Endodermal cell (in vitro differentiated cells): ENCODE measurements at regions not wholly inside any gene's neighbourhood (a gene's known extent, or its start where the extent isn't known, plus 50 kb on each side); places are given as distances from the start of the nearest gene placed in this dataset.

Experiments
- DNase-seq: peaks from one replicate; pipeline ENCODE4 v3.0.0-alpha.2; 2017
- H3K27ac ChIP-seq: 2 replicates; pipeline ENCODE4 v1.5.1; 2013; ENCODE audit warnings: mild to moderate bottlenecking, low read depth, low read length, moderate library complexity
- H3K27me3 ChIP-seq: 2 replicates; pipeline ENCODE4 v1.6.1; 2013; ENCODE audit warnings: mild to moderate bottlenecking, low read length, moderate library complexity; ENCODE audit not compliant: insufficient read depth, control insufficient read depth, poor library complexity, severe bottlenecking
- H3K36me3 ChIP-seq: 2 replicates; pipeline ENCODE4 v1.7.0; 2013; ENCODE audit warnings: mild to moderate bottlenecking, low read length, moderate library complexity; ENCODE audit not compliant: control insufficient read depth, insufficient read depth
- H3K4me1 ChIP-seq: one replicate; pipeline ENCODE4 v1.7.0; 2013; ENCODE audit warnings: low read length; ENCODE audit not compliant: control insufficient read depth, insufficient read depth
- H3K4me3 ChIP-seq: 2 replicates; pipeline ENCODE4 v1.5.1; 2013; ENCODE audit warnings: mild to moderate bottlenecking, low read length, moderate library complexity
- H3K9ac ChIP-seq: 2 replicates; pipeline ENCODE4 v1.6.1; 2013; ENCODE audit warnings: mild to moderate bottlenecking, low read length, moderate library complexity; ENCODE audit not compliant: poor library complexity, severe bottlenecking; ENCODE audit errors: extremely low read depth
- H3K9me3 ChIP-seq: 2 replicates; pipeline ENCODE4 v1.6.1; 2013; ENCODE audit warnings: mild to moderate bottlenecking, low read length, moderate library complexity; ENCODE audit not compliant: control insufficient read depth
- H3K27ac Mint-ChIP-seq: 2 replicates; pipeline ENCODE4 v1.8.0; 2020; ENCODE audit warnings: mixed read lengths
- H3K27me3 Mint-ChIP-seq: 2 replicates; pipeline ENCODE4 v1.8.0; 2021; ENCODE audit warnings: mild to moderate bottlenecking, mixed read lengths; ENCODE audit not compliant: insufficient read depth
- H3K36me3 Mint-ChIP-seq: 2 replicates; pipeline ENCODE4 v1.8.0; 2020; ENCODE audit warnings: low read depth, mixed read lengths
- H3K4me1 Mint-ChIP-seq: 2 replicates; pipeline ENCODE4 v1.8.0; 2020; ENCODE audit warnings: mixed read lengths
- H3K4me3 Mint-ChIP-seq: 2 replicates; pipeline ENCODE4 v1.8.0; 2020; ENCODE audit warnings: mild to moderate bottlenecking, moderate library complexity, mixed read lengths
- H3K9me3 Mint-ChIP-seq: 2 replicates; pipeline ENCODE4 v1.8.0; 2020; ENCODE audit warnings: mild to moderate bottlenecking, mixed read lengths
- CTCF ChIP-seq: fragments of 200-600 bp; sonication (generic); conservative IDR thresholded peaks from 2 replicates; pipeline ENCODE4 v1.5.0; 2021; ENCODE audit warnings: antibody characterized with exemption, mild to moderate bottlenecking
- WGBS, 2 experiments: methylation state at CpG; one replicate each; pipeline versions ENCODE4 v1.1.5 to v1.1.7; 2013; ENCODE audit warnings: missing lambda C conversion rate in 2 of 2, mixed read lengths in 1 of 2; ENCODE audit not compliant: insufficient coverage in 1 of 2, insufficient read length in 1 of 2; 5-methylcytosine and 5-hydroxymethylcytosine counted together

GRCh38 chr13:85853161-85853894, 54.1 kb upstream of the SLITRK6 start:
- no peaks in the 10 kb centered on the region for H3K4me1 Mint-ChIP-seq
- Histone ChIP-seq H3K9me3 (peaks cover 12% of the 10 kb centered on the region), H3K9ac (no peak overlapping the region), H3K4me3 (no peak overlapping the region), H3K4me1 (no peaks in the 10 kb centered on the region), H3K27ac (no peak overlapping the region), H3K27me3 (no peaks in the 10 kb centered on the region), H3K36me3 (no peaks in the 10 kb centered on the region)
- peaks cover 7% of the 10 kb centered on the region for H3K36me3 Mint-ChIP-seq
- WGBS, 2 experiments: 80 to 84% methylated on average over 2 to 8 of the region's 8 CpGs
- no peak overlapping the region for H3K4me3 Mint-ChIP-seq
- peaks cover 40% of the 10 kb centered on the region for H3K9me3 Mint-ChIP-seq
- DNase-seq: no peak
- no peaks in the 10 kb centered on the region for H3K27me3 Mint-ChIP-seq
- TF ChIP-seq CTCF: no peak
- no peak overlapping the region for H3K27ac Mint-ChIP-seq
